CD14-positive monocyte (primary cell): ENCODE measurements at regions not wholly inside any gene's neighbourhood (a gene's known extent, or its start where the extent isn't known, plus 50 kb on each side); places are given as distances from the start of the nearest gene placed in this dataset.
A peak's percentile ranks its signal among the peaks of the same experiment; 100 is the strongest.

Source experiments
- DNase-seq, 3 donors: peaks; one replicate each; pipeline ENCODE4 v3.0.0-alpha.2; 2011 to 2022
- H2AFZ ChIP-seq: 2 replicates; pipeline ENCODE4 v1.6.0; 2012; ENCODE audit warnings: mild to moderate bottlenecking, low read depth, low read length, inconsistent platforms; ENCODE audit not compliant: insufficient read depth, poor library complexity, severe bottlenecking
- H3K27ac ChIP-seq, 2 donors: 1 replicate in 1 of 2; 2 replicates in 1 of 2; pipeline ENCODE4 v1.5.1; 2012 to 2013; ENCODE audit warnings: low read length in 2 of 2, control low read depth in 1 of 2, inconsistent platforms in 1 of 2, low read depth in 1 of 2, mild to moderate bottlenecking in 1 of 2
- H3K27me3 ChIP-seq, 2 donors: one replicate each; pipeline versions ENCODE4 v1.6.0 to v1.6.1; 2011 to 2013; ENCODE audit warnings: low read length in 2 of 2; ENCODE audit not compliant: control insufficient read depth in 2 of 2, insufficient read depth in 2 of 2
- H3K36me3 ChIP-seq, 2 donors: replicated peaks in 1 of 2; 1 replicate in 1 of 2; 2 replicates in 1 of 2; pipeline versions ENCODE4 v1.5.1 to v1.6.1; 2012 to 2013; ENCODE audit warnings: low read length in 2 of 2, control low read depth in 1 of 2, inconsistent platforms in 1 of 2, mild to moderate bottlenecking in 1 of 2; ENCODE audit not compliant: insufficient read depth in 2 of 2, control insufficient read depth in 1 of 2
- H3K4me1 ChIP-seq, 2 donors: 1 replicate in 1 of 2; 2 replicates in 1 of 2; pipeline versions ENCODE4 v1.5.1 to v1.6.1; 2012 to 2013; ENCODE audit warnings: low read length in 2 of 2, control low read depth in 1 of 2, inconsistent platforms in 1 of 2, mild to moderate bottlenecking in 1 of 2, moderate library complexity in 1 of 2; ENCODE audit not compliant: insufficient read depth in 2 of 2, control insufficient read depth in 1 of 2
- H3K4me2 ChIP-seq: replicated peaks from 2 replicates; pipeline ENCODE3; 2012; ENCODE audit warnings: low read length, moderate library complexity, mild to moderate bottlenecking; ENCODE audit not compliant: poor library complexity, severe bottlenecking; ENCODE audit errors: extremely low read depth
- H3K4me3 ChIP-seq, 3 experiments: fragments of 200-600 bp in 1 of 3; sonication (generic) in 1 of 3; replicated peaks in 1 of 3; 1 replicate in 2 of 3; 2 replicates in 1 of 3; pipeline ENCODE4 v1.5.1; 2011 to 2013; ENCODE audit warnings: low read length in 3 of 3, mild to moderate bottlenecking in 3 of 3, control low read depth in 2 of 3, low read depth in 2 of 3, inconsistent platforms in 1 of 3, moderate library complexity in 1 of 3
- H3K79me2 ChIP-seq: 2 replicates; pipeline ENCODE4 v1.6.0; 2012; ENCODE audit warnings: mild to moderate bottlenecking, control low read depth, inconsistent platforms, low read length, moderate library complexity; ENCODE audit not compliant: insufficient read depth
- H3K9ac ChIP-seq: 2 replicates; pipeline ENCODE4 v1.6.0; 2017; ENCODE audit warnings: low read length, mild to moderate bottlenecking; ENCODE audit not compliant: insufficient read depth, poor library complexity, severe bottlenecking
- H3K9me3 ChIP-seq, 2 donors: replicated peaks in 1 of 2; 1 replicate in 1 of 2; 2 replicates in 1 of 2; pipeline versions ENCODE4 v1.5.1 to v1.6.1; 2012 to 2013; ENCODE audit warnings: low read length in 2 of 2, control low read depth in 1 of 2; ENCODE audit not compliant: control insufficient read depth in 1 of 2, insufficient read depth in 1 of 2
- H4K20me1 ChIP-seq: 2 replicates; pipeline ENCODE4 v1.6.0; 2012; ENCODE audit warnings: mild to moderate bottlenecking, low read length, control low read depth, moderate library complexity; ENCODE audit not compliant: insufficient read depth
- H3K27ac Mint-ChIP-seq, 7 donors: one replicate each; pipeline ENCODE4 v1.8.0; 2020; ENCODE audit warnings: mild to moderate bottlenecking in 7 of 7, mixed read lengths in 7 of 7, moderate library complexity in 6 of 7, inconsistent platforms in 2 of 7
- H3K27me3 Mint-ChIP-seq, 3 donors: one replicate each; pipeline ENCODE4 v1.8.0; 2021 to 2022; ENCODE audit warnings: low read depth in 3 of 3, mild to moderate bottlenecking in 3 of 3, mixed read lengths in 3 of 3, moderate library complexity in 3 of 3, inconsistent platforms in 1 of 3
- H3K36me3 Mint-ChIP-seq, 2 donors: one replicate each; pipeline ENCODE4 v1.8.0; 2020; ENCODE audit warnings: mixed read lengths in 2 of 2, inconsistent platforms in 1 of 2, mild to moderate bottlenecking in 1 of 2
- H3K4me1 Mint-ChIP-seq: one replicate; pipeline ENCODE4 v1.8.0; 2020; ENCODE audit warnings: mild to moderate bottlenecking, mixed read lengths
- H3K4me3 Mint-ChIP-seq, 2 donors: one replicate each; pipeline ENCODE4 v1.8.0; 2020; ENCODE audit warnings: mild to moderate bottlenecking in 2 of 2, mixed read lengths in 2 of 2, moderate library complexity in 1 of 2
- H3K9me3 Mint-ChIP-seq, 7 donors: one replicate each; pipeline ENCODE4 v1.8.0; 2020 to 2022; ENCODE audit warnings: mixed read lengths in 7 of 7, mild to moderate bottlenecking in 6 of 7, moderate library complexity in 6 of 7, inconsistent platforms in 2 of 7
- WGBS: methylation state at CpG from one replicate; pipeline ENCODE4 v1.1.5; 2013; ENCODE audit warnings: missing lambda C conversion rate; ENCODE audit not compliant: insufficient coverage; 5-methylcytosine and 5-hydroxymethylcytosine counted together
- intact Hi-C, 2 donors: fragments of 100-400 bp; cut with micrococcal nuclease; formaldehyde crosslinking; loops; one replicate each; pipeline versions ENCODE4 v1.15.0 to v1.15.1; 2023
- TF ChIP-seq, protein P1 (sequence below): fragments of 200-600 bp; IDR thresholded peaks from one replicate; pipeline ENCODE4 v1.8.0; 2022; ENCODE audit warnings: antibody characterized with exemption, mild to moderate bottlenecking

DNA sequence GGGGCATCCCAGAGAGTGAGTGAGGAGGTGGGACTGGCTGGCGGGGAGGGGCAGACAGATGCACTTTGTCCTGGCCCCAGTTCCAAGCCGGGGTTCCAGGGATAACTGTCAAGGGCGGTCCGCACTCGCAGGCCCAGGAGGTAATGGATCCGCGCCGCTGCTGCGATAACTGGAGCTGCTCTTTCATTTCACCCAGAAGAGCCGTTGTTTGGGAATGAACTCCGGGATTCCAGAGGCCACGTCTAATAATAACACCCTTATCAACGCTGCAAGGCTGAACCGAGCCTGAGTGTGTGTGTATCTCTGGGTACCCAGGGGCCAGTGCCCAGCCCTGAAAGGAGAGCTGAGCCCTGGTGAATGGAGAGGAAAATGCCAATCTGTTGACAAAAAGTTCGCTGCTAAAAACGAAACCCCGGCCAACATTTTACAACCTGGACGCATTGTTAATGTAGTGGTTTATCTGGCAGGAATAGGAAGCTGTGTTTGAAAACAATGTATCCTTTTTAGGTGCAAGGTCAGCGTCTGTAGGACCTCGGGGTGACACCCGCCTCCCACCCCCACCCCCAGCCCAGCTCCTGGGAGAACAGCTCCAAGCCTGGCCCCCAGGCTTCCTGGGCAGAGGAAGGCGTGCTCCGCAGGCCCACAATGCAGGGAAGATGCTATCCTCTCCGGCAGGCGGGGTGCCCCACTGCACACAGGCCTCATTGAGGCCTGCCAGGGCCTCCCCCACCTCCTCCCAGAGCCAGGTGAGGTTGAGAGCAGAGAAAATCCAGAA is 119.7 kb downstream of the PROX1 start:
- Histone ChIP-seq H3K27me3 (no peaks in the 10 kb centered on the region), H3K36me3 (no peaks in the 10 kb centered on the region), H3K4me2 (no peak overlapping the region), H2AFZ (no peak overlapping the region), H4K20me1 (no peaks in the 10 kb centered on the region), H3K4me3 (no peak overlapping the region), H3K9ac (no peak overlapping the region), H3K27ac (no peak overlapping the region), H3K4me1 (no peaks in the 10 kb centered on the region), H3K9me3 (no peaks in the 10 kb centered on the region), H3K79me2 (no peaks in the 10 kb centered on the region)
- no peaks in the 10 kb centered on the region for H3K36me3 Mint-ChIP-seq
- no peak for DNase-seq
- H3K4me1 Mint-ChIP-seq: peaks cover 2% of the 10 kb centered on the region
- 69% methylated on average over 9 of the region's 25 CpGs for WGBS
- no peak overlapping the region for H3K27ac Mint-ChIP-seq
- TF ChIP-seq, protein P1, sequence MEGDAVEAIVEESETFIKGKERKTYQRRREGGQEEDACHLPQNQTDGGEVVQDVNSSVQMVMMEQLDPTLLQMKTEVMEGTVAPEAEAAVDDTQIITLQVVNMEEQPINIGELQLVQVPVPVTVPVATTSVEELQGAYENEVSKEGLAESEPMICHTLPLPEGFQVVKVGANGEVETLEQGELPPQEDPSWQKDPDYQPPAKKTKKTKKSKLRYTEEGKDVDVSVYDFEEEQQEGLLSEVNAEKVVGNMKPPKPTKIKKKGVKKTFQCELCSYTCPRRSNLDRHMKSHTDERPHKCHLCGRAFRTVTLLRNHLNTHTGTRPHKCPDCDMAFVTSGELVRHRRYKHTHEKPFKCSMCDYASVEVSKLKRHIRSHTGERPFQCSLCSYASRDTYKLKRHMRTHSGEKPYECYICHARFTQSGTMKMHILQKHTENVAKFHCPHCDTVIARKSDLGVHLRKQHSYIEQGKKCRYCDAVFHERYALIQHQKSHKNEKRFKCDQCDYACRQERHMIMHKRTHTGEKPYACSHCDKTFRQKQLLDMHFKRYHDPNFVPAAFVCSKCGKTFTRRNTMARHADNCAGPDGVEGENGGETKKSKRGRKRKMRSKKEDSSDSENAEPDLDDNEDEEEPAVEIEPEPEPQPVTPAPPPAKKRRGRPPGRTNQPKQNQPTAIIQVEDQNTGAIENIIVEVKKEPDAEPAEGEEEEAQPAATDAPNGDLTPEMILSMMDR: no peak
- intact Hi-C loops: no loop called here
- H3K9me3 Mint-ChIP-seq: peaks cover 0 to 5% (median 2%) of the 10 kb centered on the region in 7 donors
- H3K4me3 Mint-ChIP-seq: peak overlapping the region in 1 of 2 donors; percentile 4
- peaks cover 0 to 6% (median 0%) of the 10 kb centered on the region in 3 donors for H3K27me3 Mint-ChIP-seq

DNA sequence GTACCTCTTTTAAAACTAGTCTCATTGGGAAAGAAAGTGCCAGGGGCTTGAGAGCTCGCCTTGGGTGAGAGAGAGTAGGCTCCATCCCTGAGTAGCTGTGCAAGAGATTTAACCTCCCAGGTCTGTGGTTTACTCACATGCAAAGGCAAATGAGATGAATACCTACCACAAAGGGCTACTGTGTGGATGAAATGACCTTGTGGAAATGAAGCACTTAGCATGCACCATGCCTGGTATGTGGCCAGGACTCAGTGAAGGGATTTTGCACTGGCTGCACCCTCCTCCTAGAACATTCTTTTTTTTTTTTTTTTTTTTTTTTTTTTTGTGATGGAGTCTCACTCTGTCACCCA is 120.3 kb downstream of the PROX1 start:
- H3K27me3 ChIP-seq: no peaks in the 10 kb centered on the region
- intact Hi-C loops: no loop called here
- no peak overlapping the region for H3K4me3 ChIP-seq

More for the DNA sequence above, 120.3 kb downstream of the PROX1 start:
- TF ChIP-seq, protein P1: no peak
- Histone ChIP-seq H3K79me2 (no peaks in the 10 kb centered on the region), H4K20me1 (no peaks in the 10 kb centered on the region), H3K36me3 (no peaks in the 10 kb centered on the region), H2AFZ (no peak overlapping the region), H3K4me1 (no peaks in the 10 kb centered on the region), H3K9me3 (no peaks in the 10 kb centered on the region), H3K9ac (no peak overlapping the region), H3K4me2 (no peak overlapping the region), H3K27ac (no peak overlapping the region)
- DNase-seq: no peak
- Mint-ChIP-seq H3K9me3 (peaks cover 0 to 5% (median 2%) of the 10 kb centered on the region in 7 donors), H3K27ac (no peak overlapping the region), H3K27me3 (peaks cover 0 to 6% (median 0%) of the 10 kb centered on the region in 3 donors), H3K4me3 (no peak overlapping the region), H3K4me1 (peaks cover 2% of the 10 kb centered on the region), H3K36me3 (no peaks in the 10 kb centered on the region)
- no CpG with 5 or more reads among the region's 1 CpG for WGBS
